GM20431 (cell line): ENCODE measurements at regions not wholly inside any gene's neighbourhood (a gene's known extent, or its start where the extent isn't known, plus 50 kb on each side); places are given as distances from the start of the nearest gene placed in this dataset.

Source experiments
- in situ Hi-C: fragments of 300-500 bp; cut with MseI, MboI; formaldehyde crosslinking; loops from one replicate; pipeline ENCODE4 v1.15.0; 2020; ENCODE audit warnings: low sequenced_read_pairs; ENCODE audit not compliant: unreplicated experiment

DNA sequence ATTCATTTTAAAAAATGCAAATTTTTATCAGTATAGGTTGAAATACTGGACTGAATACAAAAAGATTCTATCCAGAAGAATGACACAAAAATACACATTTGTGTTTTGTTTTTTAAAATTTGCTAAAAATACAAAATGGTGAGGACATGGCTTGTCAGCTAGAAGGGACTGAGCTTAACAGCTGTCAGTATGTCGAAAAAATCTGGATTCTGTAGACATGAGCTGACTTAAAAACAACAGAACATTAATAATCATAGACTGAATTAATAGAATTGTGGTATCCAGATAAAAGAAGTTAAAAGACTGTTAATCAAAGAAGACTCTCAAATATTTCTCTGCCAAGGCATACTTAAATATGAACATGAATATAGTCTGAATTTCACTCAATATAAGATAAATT lies 244.9 kb upstream of the CBLB start:
- in situ Hi-C loops: no loop called here

DNA sequence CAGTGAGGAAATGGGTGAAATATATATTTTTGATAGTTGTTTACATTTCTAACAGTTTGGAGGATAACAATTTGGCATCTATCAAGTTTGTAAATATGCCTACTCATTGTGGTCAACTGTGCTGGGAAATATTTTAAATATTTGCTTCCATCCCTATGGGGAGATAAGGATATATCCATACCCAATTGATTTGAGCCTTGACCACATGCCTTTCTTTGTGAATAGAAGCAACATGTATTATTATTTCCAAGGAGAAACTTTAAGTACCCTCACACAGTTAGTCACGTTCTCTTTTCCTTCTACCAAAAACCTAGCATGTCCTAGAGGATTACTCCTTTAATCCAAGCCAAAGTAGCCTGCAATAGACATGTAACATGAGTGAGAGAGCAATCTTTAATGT lies 245.4 kb upstream of the CBLB start:
- in situ Hi-C loops: no loop called here

DNA sequence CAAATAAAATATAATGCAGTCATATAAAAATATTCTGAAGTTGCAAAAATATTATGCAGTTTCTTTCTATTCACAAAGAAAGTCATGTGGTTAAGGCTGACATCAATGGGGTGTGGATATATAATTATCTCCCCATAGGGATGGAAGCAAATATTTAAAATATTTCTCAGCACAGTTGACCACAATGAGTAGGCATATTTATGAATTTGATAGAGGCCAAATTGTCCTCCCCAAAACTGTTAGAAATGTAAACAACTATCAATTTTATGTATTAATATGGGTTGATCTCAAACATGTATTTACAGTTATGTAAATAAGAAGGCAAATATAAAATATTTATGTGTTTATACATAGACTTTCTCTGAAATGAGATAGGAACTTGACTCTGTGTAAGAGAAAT lies 246.0 kb upstream of the CBLB start:
- in situ Hi-C loops: no loop called here

DNA sequence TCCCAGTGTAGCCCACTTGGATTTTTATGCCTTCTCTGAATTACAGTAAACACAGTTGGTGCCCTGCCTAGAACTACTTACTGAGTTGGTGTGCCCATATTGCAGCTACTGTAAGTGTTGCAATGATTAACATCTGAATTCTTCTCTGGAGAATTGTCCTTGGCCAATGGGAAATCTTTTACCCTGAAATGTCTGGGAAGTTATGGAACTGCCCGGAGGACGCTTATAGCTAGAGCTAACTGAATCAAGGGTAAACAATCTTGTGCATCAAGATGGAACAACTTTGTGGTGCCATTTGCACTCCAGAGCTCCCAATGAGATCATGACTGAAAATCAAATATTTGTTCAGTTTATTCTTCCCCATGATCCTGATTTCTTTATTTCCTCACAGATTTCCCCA lies 246.7 kb upstream of the CBLB start:
- in situ Hi-C loops: no loop called here

DNA sequence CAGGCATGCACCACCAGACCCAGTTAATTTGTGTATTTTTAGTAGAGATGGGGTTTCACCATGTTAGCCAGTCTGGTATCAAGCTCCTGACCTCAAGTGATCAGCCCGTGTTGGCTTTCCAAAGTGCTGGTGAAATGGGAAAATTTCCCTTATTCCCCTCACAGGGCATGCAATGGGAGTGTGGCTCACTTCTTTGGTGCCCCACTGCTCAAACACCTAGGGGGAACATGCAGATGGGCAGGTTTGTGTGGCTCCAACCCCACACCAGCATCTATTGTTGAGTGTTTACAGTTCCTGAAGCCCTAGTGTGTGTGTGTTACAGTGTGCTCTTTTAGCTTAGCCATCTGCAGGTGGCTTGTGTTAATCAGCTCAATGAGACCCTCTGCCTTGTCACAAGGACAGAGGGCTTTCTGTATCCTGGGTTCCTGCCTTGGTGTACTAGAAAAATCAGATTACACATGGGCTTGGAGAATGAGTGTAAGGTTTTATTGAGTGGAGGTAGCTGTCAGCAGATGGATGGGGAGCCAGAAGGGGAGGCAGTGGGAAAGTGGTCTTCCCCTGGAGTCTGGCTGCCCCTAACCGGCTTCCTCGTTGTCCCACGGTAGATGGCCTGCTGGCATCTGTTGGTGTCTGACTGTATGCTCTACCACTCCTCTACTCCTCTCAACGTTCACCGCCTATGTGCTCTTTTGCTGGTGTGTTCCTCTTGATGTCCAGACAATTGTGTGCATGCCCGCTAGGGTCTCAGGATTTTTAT lies 248.1 kb upstream of the CBLB start:
- in situ Hi-C loops: no loop called here

- in situ Hi-C loops: no loop called here
These were observed 248.7 kb upstream of the CBLB start for GRCh38 chr3:106117490-106117858.

- in situ Hi-C loops: no loop called here
These were observed 250.8 kb upstream of the CBLB start for GRCh38 chr3:106119614-106120082.

GRCh38 chr3:106120356-106120755 lies 251.5 kb upstream of the CBLB start:
- in situ Hi-C loops: no loop called here

DNA sequence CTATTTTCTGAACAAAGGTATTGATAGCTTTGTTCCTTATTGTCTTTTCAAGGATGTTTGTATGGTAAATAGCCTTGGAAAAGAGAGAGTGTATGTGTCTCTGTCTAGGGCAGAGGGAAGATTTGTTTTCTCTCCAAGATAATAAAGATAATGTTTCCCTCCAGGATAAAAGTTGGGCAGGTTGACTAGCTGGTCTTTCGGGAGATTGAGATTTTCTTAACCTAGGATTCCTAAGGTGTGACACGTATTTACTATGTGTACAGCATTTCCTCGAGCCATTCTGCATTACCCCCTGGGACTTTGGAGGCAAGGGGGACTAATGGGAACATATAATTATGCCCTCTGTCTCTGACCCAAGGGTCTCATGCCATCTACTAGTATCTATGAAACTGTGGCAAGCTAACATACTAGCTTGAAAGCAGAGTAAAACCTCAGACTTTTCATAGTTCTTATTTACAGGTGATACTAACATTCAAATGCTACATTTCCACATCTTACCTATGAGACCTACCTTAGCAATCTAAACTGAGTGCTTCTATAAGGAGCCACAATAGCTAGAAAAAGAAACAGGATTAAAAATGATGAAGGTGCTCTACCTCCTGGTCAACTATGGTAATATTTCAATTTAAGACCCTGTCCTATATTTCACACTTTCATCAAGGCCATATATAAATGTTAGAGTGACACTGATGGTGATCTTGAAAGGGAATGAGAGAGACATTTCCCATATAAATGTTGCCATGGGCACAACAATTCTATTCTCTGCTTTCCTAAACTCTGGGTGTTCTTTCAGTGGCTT lies 252.9 kb upstream of the CBLB start:
- in situ Hi-C loops: no loop called here

- in situ Hi-C loops: no loop called here
These were observed 256.0 kb upstream of the CBLB start for GRCh38 chr3:106124818-106125217.

GRCh38 chr3:106125321-106125720 lies 256.5 kb upstream of the CBLB start:
- in situ Hi-C loops: no loop called here

DNA sequence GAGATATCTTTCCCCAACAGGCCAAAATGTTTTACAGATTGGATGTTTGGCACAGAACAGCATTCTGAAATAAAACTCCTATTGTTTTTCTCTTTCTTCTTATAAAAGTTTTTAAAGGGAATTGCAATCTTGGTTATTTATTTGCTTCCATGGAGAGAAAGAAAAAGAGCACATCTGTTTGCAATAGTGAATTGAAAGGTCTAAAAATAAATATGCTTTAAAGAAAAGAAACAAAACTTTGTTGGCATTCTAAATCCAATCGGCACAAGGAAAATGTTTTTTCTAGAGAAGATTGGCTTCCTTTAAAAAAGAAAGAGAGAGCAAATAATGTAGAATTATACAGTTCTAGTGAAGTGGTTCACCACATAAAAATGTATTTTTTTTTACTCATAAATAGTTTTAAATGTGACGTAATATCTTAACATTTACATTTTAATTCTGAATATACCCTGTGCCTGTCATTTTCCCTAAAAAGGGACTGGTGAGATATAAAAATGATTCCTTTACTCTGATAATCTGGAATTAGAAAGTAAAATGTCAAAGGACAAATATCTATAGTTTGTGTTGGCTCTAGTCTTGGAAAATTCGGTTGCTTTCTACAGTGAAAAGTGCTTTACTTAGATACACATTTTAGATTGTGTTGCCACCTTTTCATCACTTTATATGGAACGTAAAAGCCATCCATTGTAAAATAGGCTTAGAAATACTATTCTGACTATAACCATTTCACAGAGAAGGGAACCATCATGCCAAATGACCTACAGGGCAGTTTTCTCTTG lies 257.4 kb upstream of the CBLB start:
- in situ Hi-C loops: no loop called here

GRCh38 chr3:106126846-106127235 lies 258.0 kb upstream of the CBLB start:
- in situ Hi-C loops: no loop called here

DNA sequence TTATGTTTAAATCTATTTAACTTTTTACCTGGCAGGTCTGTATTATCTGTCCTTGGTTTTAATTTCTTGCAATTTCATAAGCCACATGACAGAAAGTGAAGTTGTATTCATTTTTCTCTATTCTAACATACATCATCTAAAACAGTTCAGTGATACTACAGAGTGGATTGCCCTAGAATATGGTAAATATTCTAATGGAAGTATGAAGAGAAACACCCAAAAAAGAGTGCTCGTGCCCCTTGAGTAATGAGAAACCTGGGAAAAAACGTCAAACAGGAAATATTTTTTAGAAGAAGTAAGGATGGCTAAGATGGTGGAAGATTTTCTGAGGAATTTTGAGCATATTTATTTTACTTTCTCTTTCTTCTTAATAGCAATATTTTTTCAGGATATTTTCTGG lies 261.1 kb upstream of the CBLB start:
- in situ Hi-C loops: no loop called here

DNA sequence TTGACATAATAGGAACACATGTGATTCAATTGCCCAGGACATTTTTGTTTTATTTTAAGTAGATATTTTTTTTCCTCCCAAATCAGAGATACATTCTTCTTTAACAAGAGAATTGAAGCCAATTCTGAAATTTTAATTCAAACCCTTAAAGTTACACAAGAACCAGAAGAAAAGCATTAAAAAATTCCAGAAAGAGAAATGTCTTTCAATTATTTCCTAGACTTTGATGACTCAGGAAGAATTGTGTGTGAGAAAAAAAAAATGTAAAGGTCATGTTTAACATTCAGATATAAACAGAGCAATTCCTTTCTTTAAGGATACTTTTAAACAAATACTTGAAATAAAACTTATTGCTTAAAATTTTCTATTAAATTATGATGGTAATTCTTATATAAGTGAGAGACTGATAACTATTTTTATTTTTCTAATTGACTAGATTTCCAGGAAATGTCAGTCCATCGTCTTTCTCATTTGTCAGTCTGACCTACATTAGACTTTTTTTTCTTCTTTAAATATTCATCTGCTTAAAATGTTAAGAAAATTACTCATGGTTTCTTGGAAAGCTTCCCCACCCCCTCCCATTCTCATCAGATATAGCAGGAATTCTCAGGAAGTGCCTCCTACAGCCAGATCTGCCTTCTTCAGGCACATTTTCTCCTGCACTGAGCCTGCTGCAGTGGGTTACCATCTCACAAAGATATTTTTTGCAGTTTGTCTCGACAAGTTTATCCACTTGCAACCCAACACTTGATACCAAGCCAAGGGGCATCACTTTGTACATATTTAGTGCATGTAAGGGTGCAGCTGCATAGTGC lies 261.8 kb upstream of the CBLB start:
- in situ Hi-C loops: no loop called here

DNA sequence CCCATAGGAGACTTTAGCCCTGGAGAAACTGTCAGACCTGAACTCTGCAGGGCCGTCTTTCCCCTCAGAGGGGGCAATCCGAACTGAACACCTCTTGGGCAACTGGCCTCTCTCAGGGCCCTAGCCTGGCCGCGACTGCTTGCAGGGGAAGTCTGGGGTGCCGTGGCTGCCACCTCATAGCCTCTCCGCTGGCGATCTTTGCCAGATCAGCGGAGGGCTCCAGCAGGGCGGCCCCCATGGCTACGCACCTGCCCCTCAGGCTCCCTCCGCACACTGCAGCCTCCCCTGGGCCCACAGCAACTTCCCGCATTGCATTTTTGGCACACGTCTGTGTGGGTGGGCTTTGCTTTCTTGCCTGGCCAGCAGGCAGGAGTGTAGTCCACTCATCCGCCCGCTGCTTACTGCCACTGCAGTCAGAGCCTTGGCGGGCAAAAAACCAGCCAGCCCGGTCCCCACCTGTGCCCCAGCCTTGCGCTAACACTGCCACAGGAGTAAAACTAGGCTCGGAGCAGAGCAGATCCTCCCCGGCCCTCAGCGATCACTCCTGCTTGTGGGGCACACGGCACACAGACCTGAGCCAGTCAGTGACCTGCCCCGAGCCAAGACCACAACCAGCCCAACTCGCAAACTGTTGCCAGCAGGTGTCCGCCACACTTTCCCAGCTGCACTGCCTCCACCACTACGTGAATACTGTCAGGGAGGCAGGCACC lies 266.8 kb upstream of the CBLB start:
- in situ Hi-C loops: no loop called here

- in situ Hi-C loops: no loop called here
These were observed 271.0 kb upstream of the CBLB start for GRCh38 chr3:106139826-106140225.

DNA sequence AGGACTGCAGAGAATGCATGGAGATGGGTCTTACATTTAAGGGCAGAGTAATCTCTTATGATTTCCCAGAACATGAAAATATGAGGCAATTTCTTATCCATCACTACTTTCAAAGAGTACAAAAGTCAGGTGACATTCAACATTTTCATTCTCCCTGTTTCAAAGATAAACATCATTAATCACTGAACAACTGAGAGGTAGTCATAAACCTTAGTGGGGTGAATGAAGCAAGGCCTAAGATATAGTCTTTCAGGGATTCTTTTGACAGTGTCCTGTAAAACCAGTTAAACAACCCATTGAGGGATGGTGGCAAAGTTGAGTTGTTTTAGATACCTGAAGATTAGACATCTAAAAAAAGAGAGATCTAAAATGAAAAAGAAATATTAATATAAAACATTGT lies 271.6 kb upstream of the CBLB start:
- in situ Hi-C loops: no loop called here

DNA sequence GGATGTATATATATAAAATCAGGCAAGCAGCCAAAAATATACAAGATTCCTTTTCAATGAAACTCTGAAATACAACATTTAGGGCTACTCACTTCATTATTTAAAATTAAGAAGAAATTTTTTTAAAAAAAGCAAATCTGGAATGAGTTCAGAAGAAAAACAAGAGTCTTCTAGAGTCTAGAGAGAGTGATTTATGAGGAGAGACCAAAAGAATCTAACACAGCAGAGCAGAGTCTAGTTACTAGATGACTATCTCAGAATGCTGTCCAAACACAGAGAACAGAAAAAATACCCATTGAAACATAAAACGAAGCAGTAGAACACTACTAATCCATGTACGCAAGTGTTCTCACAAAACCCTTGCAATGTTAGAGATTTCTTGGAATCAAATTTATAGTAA lies 275.2 kb upstream of the CBLB start:
- in situ Hi-C loops: no loop called here
